Spleen (tissue), 7 donors: ENCODE measurements at regions not wholly inside any gene's neighbourhood (a gene's known extent, or its start where the extent isn't known, plus 50 kb on each side); places are given as distances from the start of the nearest gene placed in this dataset.

Experiments used
- POLR2A ChIP-seq, 3 donors: fragments of 450-650 bp; IDR thresholded peaks; one replicate each; pipeline ENCODE4 v1.5.1; 2017; ENCODE audit warnings: antibody characterized with exemption in 3 of 3, mild to moderate bottlenecking in 1 of 3
- POLR2AphosphoS5 ChIP-seq, 3 donors: sonication (generic); formaldehyde crosslinking; IDR thresholded peaks; one replicate each; pipeline ENCODE4 v1.5.1; 2017; ENCODE audit warnings: antibody characterized with exemption in 3 of 3
- TF ChIP-seq, protein P1 (sequence below), 11 experiments: fragments of 200-600 bp in 7 of 11; fragments of 450-650 bp in 4 of 11; sonication (generic) in 4 of 11; IDR thresholded peaks in 8 of 11; conservative IDR thresholded peaks in 3 of 11; 1 replicate in 7 of 11; 2 replicates in 4 of 11; pipeline versions ENCODE4 v1.4.0 to v1.8.0; 2016 to 2021; ENCODE audit warnings: antibody characterized with exemption in 11 of 11, inconsistent platforms in 4 of 11, mild to moderate bottlenecking in 1 of 11
- donor health status: DM: no; HTN: no; CAD: no; lungs with moderate emphysema.
- donor health status: DM: no; HTN: no; CAD: no.
- donor health status: DM: no; HTN: no; CAD: no.

DNA sequence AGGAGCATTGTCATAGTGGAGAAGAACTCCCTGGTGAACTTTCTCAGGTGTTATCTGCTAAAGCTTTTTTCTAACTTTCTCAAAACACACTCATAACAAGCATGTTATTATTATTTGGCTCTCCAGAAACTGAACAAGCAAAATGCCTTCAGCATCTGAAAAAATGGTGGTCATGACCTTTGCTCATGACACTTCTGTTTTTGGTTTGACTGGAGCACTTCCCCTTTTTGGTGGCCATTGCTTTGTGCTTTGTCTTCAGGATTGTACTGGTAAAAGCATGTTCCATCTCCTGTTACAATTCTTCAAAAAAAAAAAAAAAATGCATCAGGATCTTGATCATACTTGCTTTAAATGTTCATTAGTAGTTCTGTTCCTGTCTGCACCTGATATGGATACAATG, 1241.6 kb upstream of the USP15 start:
- TF ChIP-seq, protein P1, sequence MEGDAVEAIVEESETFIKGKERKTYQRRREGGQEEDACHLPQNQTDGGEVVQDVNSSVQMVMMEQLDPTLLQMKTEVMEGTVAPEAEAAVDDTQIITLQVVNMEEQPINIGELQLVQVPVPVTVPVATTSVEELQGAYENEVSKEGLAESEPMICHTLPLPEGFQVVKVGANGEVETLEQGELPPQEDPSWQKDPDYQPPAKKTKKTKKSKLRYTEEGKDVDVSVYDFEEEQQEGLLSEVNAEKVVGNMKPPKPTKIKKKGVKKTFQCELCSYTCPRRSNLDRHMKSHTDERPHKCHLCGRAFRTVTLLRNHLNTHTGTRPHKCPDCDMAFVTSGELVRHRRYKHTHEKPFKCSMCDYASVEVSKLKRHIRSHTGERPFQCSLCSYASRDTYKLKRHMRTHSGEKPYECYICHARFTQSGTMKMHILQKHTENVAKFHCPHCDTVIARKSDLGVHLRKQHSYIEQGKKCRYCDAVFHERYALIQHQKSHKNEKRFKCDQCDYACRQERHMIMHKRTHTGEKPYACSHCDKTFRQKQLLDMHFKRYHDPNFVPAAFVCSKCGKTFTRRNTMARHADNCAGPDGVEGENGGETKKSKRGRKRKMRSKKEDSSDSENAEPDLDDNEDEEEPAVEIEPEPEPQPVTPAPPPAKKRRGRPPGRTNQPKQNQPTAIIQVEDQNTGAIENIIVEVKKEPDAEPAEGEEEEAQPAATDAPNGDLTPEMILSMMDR (IDR thresholded peaks at IDR 0.05 in 8 of 11, conservative IDR thresholded peaks at IDR 0.05 in 3 of 11): no peak
- TF ChIP-seq POLR2AphosphoS5 (IDR thresholded peaks at IDR 0.05) (no peak), POLR2A (IDR thresholded peaks at IDR 0.05) (no peak)
